H9 (cell line): ENCODE measurements at regions not wholly inside any gene's neighbourhood (a gene's known extent, or its start where the extent isn't known, plus 50 kb on each side); places are given as distances from the start of the nearest gene placed in this dataset.

Experiments
- DNase-seq: peaks from one replicate; pipeline ENCODE4 v3.0.0-alpha.2; 2017
- H2AFZ ChIP-seq: one replicate; pipeline ENCODE4 v1.6.1; 2013; ENCODE audit warnings: mild to moderate bottlenecking, low read length, control low read depth, moderate library complexity
- H2AK5ac ChIP-seq: 2 replicates; pipeline ENCODE4 v1.6.1; 2013; ENCODE audit warnings: low read length, control low read depth, mixed read lengths; ENCODE audit not compliant: insufficient read length
- H2BK120ac ChIP-seq: one replicate; pipeline ENCODE4 v1.6.1; 2013; ENCODE audit warnings: low read depth, mild to moderate bottlenecking, low read length, control low read depth, inconsistent platforms; ENCODE audit not compliant: poor library complexity, severe bottlenecking
- H2BK12ac ChIP-seq: 2 replicates; pipeline ENCODE4 v1.6.1; 2013; ENCODE audit warnings: low read length, control low read depth, mixed read lengths, low read depth; ENCODE audit not compliant: insufficient read length
- H2BK15ac ChIP-seq: 2 replicates; pipeline ENCODE4 v1.6.1; 2013; ENCODE audit warnings: low read depth, low read length, control low read depth
- H2BK20ac ChIP-seq: one replicate; pipeline ENCODE4 v1.6.1; 2013; ENCODE audit warnings: low read depth, mild to moderate bottlenecking, low read length, control low read depth, inconsistent platforms; ENCODE audit not compliant: poor library complexity, severe bottlenecking
- H2BK5ac ChIP-seq: 2 replicates; pipeline ENCODE4 v1.6.1; 2013; ENCODE audit warnings: low read length, control low read depth, mixed read lengths; ENCODE audit not compliant: insufficient read length
- H3K14ac ChIP-seq: 2 replicates; pipeline ENCODE4 v1.6.1; 2013; ENCODE audit warnings: low read length, control low read depth; ENCODE audit not compliant: insufficient read depth
- H3K18ac ChIP-seq: 2 replicates; pipeline ENCODE4 v1.6.1; 2013; ENCODE audit warnings: low read depth, mild to moderate bottlenecking, mixed read lengths, low read length, control low read depth; ENCODE audit not compliant: insufficient read length
- H3K23ac ChIP-seq: 2 replicates; pipeline ENCODE4 v1.6.1; 2013; ENCODE audit warnings: low read length, control low read depth, mixed read lengths, low read depth; ENCODE audit not compliant: insufficient read length
- H3K23me2 ChIP-seq: 2 replicates; pipeline ENCODE4 v1.6.1; 2013; ENCODE audit warnings: low read depth, mild to moderate bottlenecking, mixed read lengths, low read length, control low read depth; ENCODE audit not compliant: insufficient read length, poor library complexity, severe bottlenecking
- H3K27ac ChIP-seq: 2 replicates; pipeline ENCODE4 v1.5.1; 2013; ENCODE audit warnings: low read length, control low read depth, mixed read lengths, low read depth; ENCODE audit not compliant: insufficient read length
- H3K27me3 ChIP-seq: 2 replicates; pipeline ENCODE4 v1.6.1; 2013; ENCODE audit warnings: low read length, control low read depth, inconsistent platforms; ENCODE audit not compliant: insufficient read depth
- H3K4ac ChIP-seq: 2 replicates; pipeline ENCODE4 v1.6.1; 2013; ENCODE audit warnings: low read depth, mild to moderate bottlenecking, control low read depth, inconsistent platforms, low read length, moderate library complexity
- H3K4me1 ChIP-seq: 2 replicates; pipeline ENCODE4 v1.6.1; 2013; ENCODE audit warnings: low read length, control low read depth, inconsistent platforms; ENCODE audit not compliant: insufficient read depth
- H3K4me2 ChIP-seq: 2 replicates; pipeline ENCODE4 v1.6.1; 2013; ENCODE audit warnings: low read length, control low read depth, mixed read lengths; ENCODE audit not compliant: insufficient read length, insufficient read depth
- H3K56ac ChIP-seq: 2 replicates; pipeline ENCODE4 v1.6.1; 2013; ENCODE audit warnings: low read depth, mild to moderate bottlenecking, mixed read lengths, low read length, control low read depth; ENCODE audit not compliant: insufficient read length
- H3K79me1 ChIP-seq: 2 replicates; pipeline ENCODE4 v1.6.1; 2013; ENCODE audit warnings: low read depth, mild to moderate bottlenecking, moderate library complexity, low read length, control low read depth, inconsistent platforms; ENCODE audit not compliant: insufficient read depth, poor library complexity, severe bottlenecking
- H3K79me2 ChIP-seq: 2 replicates; pipeline ENCODE4 v1.6.1; 2013; ENCODE audit warnings: low read length, control low read depth, inconsistent platforms; ENCODE audit not compliant: insufficient read depth
- H3K9ac ChIP-seq: 2 replicates; pipeline ENCODE4 v1.6.1; 2013; ENCODE audit warnings: low read length, control low read depth, mixed read lengths; ENCODE audit not compliant: insufficient read length; ENCODE audit errors: extremely low read depth
- H3K9me3 ChIP-seq: one replicate; pipeline ENCODE4 v1.6.1; 2013; ENCODE audit warnings: low read depth, low read length, inconsistent platforms; ENCODE audit not compliant: control insufficient read depth
- H3T11ph ChIP-seq: one replicate; pipeline ENCODE4 v1.6.1; 2013; ENCODE audit warnings: mild to moderate bottlenecking, low read length, control low read depth, inconsistent platforms
- H4K20me1 ChIP-seq: one replicate; pipeline ENCODE4 v1.6.1; 2013; ENCODE audit not compliant: control insufficient read depth, insufficient read length, insufficient read depth
- H4K5ac ChIP-seq: 2 replicates; pipeline ENCODE4 v1.6.1; 2013; ENCODE audit warnings: low read depth, mild to moderate bottlenecking, mixed read lengths, low read length, control low read depth; ENCODE audit not compliant: insufficient read length
- H4K8ac ChIP-seq: replicated peaks from 2 replicates; pipeline ENCODE4 v1.6.1; 2013; ENCODE audit warnings: low read length, control low read depth, mixed read lengths, low read depth; ENCODE audit not compliant: insufficient read length
- H4K91ac ChIP-seq: 2 replicates; pipeline ENCODE4 v1.6.1; 2013; ENCODE audit warnings: low read depth, mild to moderate bottlenecking, moderate library complexity, mixed read lengths, low read length, control low read depth; ENCODE audit not compliant: insufficient read length
- H3K27ac Mint-ChIP-seq, 3 experiments: 2 replicates in 2 of 3; 3 replicates in 1 of 3; pipeline ENCODE4 v1.8.0; 2020 to 2021; ENCODE audit warnings: mixed read lengths in 3 of 3, mild to moderate bottlenecking in 1 of 3, moderate library complexity in 1 of 3
- H3K27me3 Mint-ChIP-seq: 2 replicates; pipeline ENCODE4 v1.8.0; 2021; ENCODE audit warnings: low read depth, mild to moderate bottlenecking, moderate library complexity, mixed read lengths
- H3K36me3 Mint-ChIP-seq, 3 experiments: 2 replicates in 2 of 3; 3 replicates in 1 of 3; pipeline ENCODE4 v1.8.0; 2020 to 2021; ENCODE audit warnings: low read depth in 3 of 3, mixed read lengths in 3 of 3; ENCODE audit not compliant: insufficient read depth in 1 of 3
- H3K4me1 Mint-ChIP-seq, 2 experiments: 2 replicates each; pipeline ENCODE4 v1.8.0; 2020; ENCODE audit warnings: mixed read lengths in 2 of 2
- H3K4me3 Mint-ChIP-seq, 2 experiments: 2 replicates in 1 of 2; 3 replicates in 1 of 2; pipeline ENCODE4 v1.8.0; 2020 to 2021; ENCODE audit warnings: mild to moderate bottlenecking in 2 of 2, mixed read lengths in 2 of 2, moderate library complexity in 1 of 2
- H3K9me3 Mint-ChIP-seq, 2 experiments: 2 replicates in 1 of 2; 3 replicates in 1 of 2; pipeline ENCODE4 v1.8.0; 2020; ENCODE audit warnings: mild to moderate bottlenecking in 2 of 2, mixed read lengths in 2 of 2, moderate library complexity in 1 of 2
- WGBS: extraction: QIAGEN DNeasy Blood & Tissue Kit; methylation state at CpG from one replicate; pipeline ENCODE4 v1.1.7; 2013; ENCODE audit warnings: missing lambda C conversion rate, low lambda C conversion rate, mixed read lengths; ENCODE audit not compliant: insufficient read length; ENCODE audit errors: extremely low coverage; 5-methylcytosine and 5-hydroxymethylcytosine counted together
- TF ChIP-seq, protein P1 (sequence below): fragments of 200-600 bp; sonication (generic); conservative IDR thresholded peaks from 3 replicates; pipeline ENCODE4 v1.8.0; 2021; ENCODE audit warnings: antibody characterized with exemption, mild to moderate bottlenecking

DNA sequence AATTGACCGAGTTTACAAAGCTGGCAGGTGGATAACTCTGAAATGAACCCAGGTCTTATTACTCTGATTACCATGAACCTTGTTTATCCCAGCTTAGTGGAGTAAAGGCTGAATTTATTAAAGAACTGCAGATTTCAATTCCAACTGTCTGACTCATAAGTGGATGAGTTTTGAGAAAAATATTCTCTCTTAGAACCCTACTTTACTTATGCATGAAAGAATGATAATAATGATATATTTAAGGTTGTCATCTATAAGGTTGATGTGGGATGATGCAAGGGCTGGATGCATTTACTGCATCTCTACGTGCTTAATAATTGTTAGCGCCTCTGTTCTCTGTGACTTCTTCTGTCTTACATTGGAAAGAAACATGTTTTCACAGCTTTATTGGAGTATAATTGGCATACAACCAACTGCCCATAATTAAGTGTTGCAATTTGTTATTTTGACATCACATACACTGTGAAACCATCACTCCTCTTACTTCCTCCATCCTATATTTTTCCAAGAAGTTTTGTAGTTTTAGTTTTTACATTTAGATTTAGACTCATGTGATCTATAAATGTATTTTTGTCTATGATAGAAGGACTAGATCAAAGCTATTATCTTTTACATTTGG, 771.2 kb upstream of the ARRDC4 start:
- no peaks in the 10 kb centered on the region for H3K4me1 ChIP-seq
- no peak overlapping the region for H2BK15ac ChIP-seq
- Mint-ChIP-seq H3K9me3 (no peaks in the 10 kb centered on the region), H3K4me1 (no peaks in the 10 kb centered on the region), H3K27me3 (no peaks in the 10 kb centered on the region), H3K4me3 (no peak overlapping the region), H3K36me3 (no peaks in the 10 kb centered on the region), H3K27ac (no peak overlapping the region)
- no peak overlapping the region for H4K5ac ChIP-seq
- H3K9ac ChIP-seq, result no peak overlapping the region
- H2BK12ac ChIP-seq, result no peak overlapping the region
- TF ChIP-seq, protein P1, sequence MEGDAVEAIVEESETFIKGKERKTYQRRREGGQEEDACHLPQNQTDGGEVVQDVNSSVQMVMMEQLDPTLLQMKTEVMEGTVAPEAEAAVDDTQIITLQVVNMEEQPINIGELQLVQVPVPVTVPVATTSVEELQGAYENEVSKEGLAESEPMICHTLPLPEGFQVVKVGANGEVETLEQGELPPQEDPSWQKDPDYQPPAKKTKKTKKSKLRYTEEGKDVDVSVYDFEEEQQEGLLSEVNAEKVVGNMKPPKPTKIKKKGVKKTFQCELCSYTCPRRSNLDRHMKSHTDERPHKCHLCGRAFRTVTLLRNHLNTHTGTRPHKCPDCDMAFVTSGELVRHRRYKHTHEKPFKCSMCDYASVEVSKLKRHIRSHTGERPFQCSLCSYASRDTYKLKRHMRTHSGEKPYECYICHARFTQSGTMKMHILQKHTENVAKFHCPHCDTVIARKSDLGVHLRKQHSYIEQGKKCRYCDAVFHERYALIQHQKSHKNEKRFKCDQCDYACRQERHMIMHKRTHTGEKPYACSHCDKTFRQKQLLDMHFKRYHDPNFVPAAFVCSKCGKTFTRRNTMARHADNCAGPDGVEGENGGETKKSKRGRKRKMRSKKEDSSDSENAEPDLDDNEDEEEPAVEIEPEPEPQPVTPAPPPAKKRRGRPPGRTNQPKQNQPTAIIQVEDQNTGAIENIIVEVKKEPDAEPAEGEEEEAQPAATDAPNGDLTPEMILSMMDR, result no peak
- no peak overlapping the region for H2BK5ac ChIP-seq
- WGBS, result no CpG with 5 or more reads among the region's 3 CpGs
- no peaks in the 10 kb centered on the region for H3K9me3 ChIP-seq
- no peaks in the 10 kb centered on the region for H3K79me2 ChIP-seq
- no peak overlapping the region for H2BK120ac ChIP-seq
- no peaks in the 10 kb centered on the region for H3K27me3 ChIP-seq
- no peak overlapping the region for H4K8ac ChIP-seq
- no peak overlapping the region for H3K4ac ChIP-seq
- H3K27ac ChIP-seq, result no peak overlapping the region
- H3T11ph ChIP-seq, result no peak overlapping the region
- no peaks in the 10 kb centered on the region for H3K23me2 ChIP-seq
- no peak overlapping the region for H3K56ac ChIP-seq
- H3K18ac ChIP-seq, result no peak overlapping the region
- no peak overlapping the region for H2BK20ac ChIP-seq
- no peak overlapping the region for H3K23ac ChIP-seq
- H3K4me2 ChIP-seq, result no peak overlapping the region
- no peak overlapping the region for H3K14ac ChIP-seq
- DNase-seq, result no peak
- H2AFZ ChIP-seq, result no peak overlapping the region
- no peak overlapping the region for H2AK5ac ChIP-seq
- H4K91ac ChIP-seq, result no peak overlapping the region
- no peaks in the 10 kb centered on the region for H4K20me1 ChIP-seq
- H3K79me1 ChIP-seq, result no peaks in the 10 kb centered on the region
